HepG2 (cell line): ENCODE measurements at regions not wholly inside any gene's neighbourhood (a gene's known extent, or its start where the extent isn't known, plus 50 kb on each side); places are given as distances from the start of the nearest gene placed in this dataset.

Experiments
- ETV6 ChIP-seq: sonication (generic); formaldehyde crosslinking; conservative IDR thresholded peaks from 2 replicates; pipeline ENCODE4 v1.4.0; 2020; ENCODE audit warnings: missing genetic modification reagents
- MED1 ChIP-seq: sonication (generic); formaldehyde crosslinking; IDR thresholded peaks from 2 replicates; pipeline ENCODE4 v1.4.0; 2020; ENCODE audit warnings: missing genetic modification reagents
- SIX4 ChIP-seq: sonication (generic); formaldehyde crosslinking; IDR thresholded peaks from 2 replicates; pipeline ENCODE4 v1.4.0; 2020; ENCODE audit warnings: missing genetic modification reagents
- ZBTB7A ChIP-seq: sonication (generic); formaldehyde crosslinking; IDR thresholded peaks from 2 replicates; pipeline ENCODE4 v1.8.0; 2022; ENCODE audit warnings: mild to moderate bottlenecking, missing genetic modification reagents
- ZBTB7B ChIP-seq: sonication (generic); formaldehyde crosslinking; IDR thresholded peaks from 2 replicates; pipeline ENCODE4 v1.4.0; 2020; ENCODE audit warnings: missing genetic modification reagents
- ZNF230 ChIP-seq: sonication (generic); formaldehyde crosslinking; IDR thresholded peaks from 2 replicates; pipeline ENCODE4 v1.4.0; 2020; ENCODE audit warnings: mild to moderate bottlenecking, missing genetic modification reagents
- ZNF234 ChIP-seq: sonication (generic); formaldehyde crosslinking; conservative IDR thresholded peaks from 2 replicates; pipeline ENCODE4 v1.5.1; 2020; ENCODE audit warnings: mild to moderate bottlenecking, missing genetic modification reagents
- TF ChIP-seq, protein P1 (sequence below): sonication (generic); formaldehyde crosslinking; conservative IDR thresholded peaks from 2 replicates; pipeline ENCODE4 v1.8.0; 2022; ENCODE audit warnings: missing genetic modification reagents
- TF ChIP-seq, protein P2 (sequence below): IDR thresholded peaks from 2 replicates; pipeline ENCODE4 v1.6.1; 2016; ENCODE audit warnings: low read depth, missing genetic modification reagents, missing compliant biosample characterization

DNA sequence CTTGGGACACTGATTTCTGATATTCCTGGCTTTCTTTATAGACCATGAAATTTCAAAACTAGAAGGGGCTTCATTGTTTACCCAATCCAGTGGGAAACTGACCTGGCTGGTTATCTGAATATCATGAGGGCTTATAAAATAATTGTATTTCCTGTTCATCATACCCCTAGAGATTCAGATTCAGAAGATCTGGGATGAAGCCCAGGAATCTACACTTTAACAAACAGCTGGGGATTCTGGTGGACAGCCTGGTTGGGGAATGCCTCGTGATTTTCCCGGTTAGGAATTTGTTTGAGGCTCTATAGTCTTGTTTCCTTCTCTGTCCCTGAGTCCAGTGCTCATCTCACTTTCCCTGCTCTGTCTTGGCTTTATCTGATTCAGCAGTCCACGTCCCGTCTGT lies 110.3 kb downstream of the ADRA2A start (continued):
- TF ChIP-seq ETV6 (CRISPR knock-in tag) (no peak), ZNF234 (no peak), SIX4 (CRISPR knock-in tag) (no peak), ZBTB7B (no peak), ZBTB7A (CRISPR knock-in tag) (no peak), MED1 (CRISPR knock-in tag) (no peak), ZNF230 (CRISPR knock-in tag) (no peak)
- TF ChIP-seq, protein P1, sequence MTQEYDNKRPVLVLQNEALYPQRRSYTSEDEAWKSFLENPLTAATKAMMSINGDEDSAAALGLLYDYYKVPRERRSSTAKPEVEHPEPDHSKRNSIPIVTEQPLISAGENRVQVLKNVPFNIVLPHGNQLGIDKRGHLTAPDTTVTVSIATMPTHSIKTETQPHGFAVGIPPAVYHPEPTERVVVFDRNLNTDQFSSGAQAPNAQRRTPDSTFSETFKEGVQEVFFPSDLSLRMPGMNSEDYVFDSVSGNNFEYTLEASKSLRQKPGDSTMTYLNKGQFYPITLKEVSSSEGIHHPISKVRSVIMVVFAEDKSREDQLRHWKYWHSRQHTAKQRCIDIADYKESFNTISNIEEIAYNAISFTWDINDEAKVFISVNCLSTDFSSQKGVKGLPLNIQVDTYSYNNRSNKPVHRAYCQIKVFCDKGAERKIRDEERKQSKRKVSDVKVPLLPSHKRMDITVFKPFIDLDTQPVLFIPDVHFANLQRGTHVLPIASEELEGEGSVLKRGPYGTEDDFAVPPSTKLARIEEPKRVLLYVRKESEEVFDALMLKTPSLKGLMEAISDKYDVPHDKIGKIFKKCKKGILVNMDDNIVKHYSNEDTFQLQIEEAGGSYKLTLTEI (CRISPR knock-in tag) = no peak
- TF ChIP-seq, protein P2, sequence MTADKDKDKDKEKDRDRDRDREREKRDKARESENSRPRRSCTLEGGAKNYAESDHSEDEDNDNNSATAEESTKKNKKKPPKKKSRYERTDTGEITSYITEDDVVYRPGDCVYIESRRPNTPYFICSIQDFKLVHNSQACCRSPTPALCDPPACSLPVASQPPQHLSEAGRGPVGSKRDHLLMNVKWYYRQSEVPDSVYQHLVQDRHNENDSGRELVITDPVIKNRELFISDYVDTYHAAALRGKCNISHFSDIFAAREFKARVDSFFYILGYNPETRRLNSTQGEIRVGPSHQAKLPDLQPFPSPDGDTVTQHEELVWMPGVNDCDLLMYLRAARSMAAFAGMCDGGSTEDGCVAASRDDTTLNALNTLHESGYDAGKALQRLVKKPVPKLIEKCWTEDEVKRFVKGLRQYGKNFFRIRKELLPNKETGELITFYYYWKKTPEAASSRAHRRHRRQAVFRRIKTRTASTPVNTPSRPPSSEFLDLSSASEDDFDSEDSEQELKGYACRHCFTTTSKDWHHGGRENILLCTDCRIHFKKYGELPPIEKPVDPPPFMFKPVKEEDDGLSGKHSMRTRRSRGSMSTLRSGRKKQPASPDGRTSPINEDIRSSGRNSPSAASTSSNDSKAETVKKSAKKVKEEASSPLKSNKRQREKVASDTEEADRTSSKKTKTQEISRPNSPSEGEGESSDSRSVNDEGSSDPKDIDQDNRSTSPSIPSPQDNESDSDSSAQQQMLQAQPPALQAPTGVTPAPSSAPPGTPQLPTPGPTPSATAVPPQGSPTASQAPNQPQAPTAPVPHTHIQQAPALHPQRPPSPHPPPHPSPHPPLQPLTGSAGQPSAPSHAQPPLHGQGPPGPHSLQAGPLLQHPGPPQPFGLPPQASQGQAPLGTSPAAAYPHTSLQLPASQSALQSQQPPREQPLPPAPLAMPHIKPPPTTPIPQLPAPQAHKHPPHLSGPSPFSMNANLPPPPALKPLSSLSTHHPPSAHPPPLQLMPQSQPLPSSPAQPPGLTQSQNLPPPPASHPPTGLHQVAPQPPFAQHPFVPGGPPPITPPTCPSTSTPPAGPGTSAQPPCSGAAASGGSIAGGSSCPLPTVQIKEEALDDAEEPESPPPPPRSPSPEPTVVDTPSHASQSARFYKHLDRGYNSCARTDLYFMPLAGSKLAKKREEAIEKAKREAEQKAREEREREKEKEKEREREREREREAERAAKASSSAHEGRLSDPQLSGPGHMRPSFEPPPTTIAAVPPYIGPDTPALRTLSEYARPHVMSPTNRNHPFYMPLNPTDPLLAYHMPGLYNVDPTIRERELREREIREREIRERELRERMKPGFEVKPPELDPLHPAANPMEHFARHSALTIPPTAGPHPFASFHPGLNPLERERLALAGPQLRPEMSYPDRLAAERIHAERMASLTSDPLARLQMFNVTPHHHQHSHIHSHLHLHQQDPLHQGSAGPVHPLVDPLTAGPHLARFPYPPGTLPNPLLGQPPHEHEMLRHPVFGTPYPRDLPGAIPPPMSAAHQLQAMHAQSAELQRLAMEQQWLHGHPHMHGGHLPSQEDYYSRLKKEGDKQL (CRISPR knock-in tag) = no peak
